ENCODE measurements at regions not wholly inside any gene's neighbourhood (a gene's known extent, or its start where the extent isn't known, plus 50 kb on each side); places are given as distances from the start of the nearest gene placed in this dataset.

- TF ChIP-seq CTCF (conservative IDR thresholded peaks at IDR 0.05) (no peak), ZFX (IDR thresholded peaks at IDR 0.05) (no peak)
These were observed 136.7 kb upstream of the DAZL start for GRCh38 chr3:16741890-16742289.

DNA sequence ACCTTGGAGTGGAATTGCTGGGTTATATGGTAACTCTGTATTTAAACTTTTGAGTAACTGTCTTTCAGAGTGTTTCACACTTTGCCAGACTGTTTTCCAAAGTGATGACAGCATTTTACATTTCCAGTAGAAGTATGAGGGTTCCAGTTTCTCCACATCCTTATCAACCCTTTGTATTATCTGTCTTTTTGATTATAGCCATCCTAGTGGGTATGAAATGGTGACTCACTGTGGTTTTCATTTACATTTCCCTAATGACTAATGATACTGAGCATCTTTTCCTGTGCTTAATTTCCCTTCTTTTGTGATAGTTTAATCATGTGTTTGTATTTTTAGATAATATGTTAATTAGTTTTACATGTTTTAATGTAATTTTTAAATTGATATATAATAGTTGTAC is 138.1 kb upstream of the DAZL start:
- TF ChIP-seq CTCF (conservative IDR thresholded peaks at IDR 0.05), result no peak
- TF ChIP-seq ZFX (IDR thresholded peaks at IDR 0.05), result no peak
- no peak overlapping the region for H3K27ac ChIP-seq

More at GRCh38 chr3:16741890-16742289, 136.7 kb upstream of the DAZL start:
- no peak overlapping the region for H3K27ac ChIP-seq

DNA sequence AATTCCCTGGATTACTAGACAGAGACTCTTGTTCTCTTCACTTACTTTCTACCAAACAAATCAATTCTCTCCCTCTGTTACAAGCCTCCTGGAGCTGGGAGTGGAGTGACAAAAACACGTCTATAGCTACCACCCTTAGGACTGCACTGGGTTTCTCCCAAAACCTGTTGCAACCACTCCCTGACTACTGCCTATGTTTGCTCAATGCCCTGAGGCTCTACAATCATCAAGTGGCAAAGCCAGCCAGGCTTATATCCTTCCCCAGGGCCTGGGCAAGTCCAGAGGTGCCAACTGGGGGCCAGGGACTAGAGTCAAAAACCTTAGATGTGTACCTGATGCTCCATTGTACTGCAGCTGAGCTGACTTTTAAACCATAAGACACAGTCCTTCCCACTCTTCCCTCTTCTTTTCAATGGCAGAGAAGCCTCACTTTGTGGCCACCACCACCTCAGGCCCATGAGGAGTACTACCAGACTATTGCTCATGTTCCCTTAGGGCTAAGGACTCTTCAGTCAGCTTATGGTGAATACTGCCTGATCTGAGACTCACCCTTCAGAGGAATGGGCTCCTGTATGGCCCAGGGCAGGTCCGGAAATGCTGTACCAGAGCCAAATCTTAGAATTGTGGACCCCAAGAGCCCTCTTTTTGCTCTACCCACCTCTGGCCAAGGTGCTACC is 125.4 kb upstream of the PLCL2 start:
- TF ChIP-seq ZFX (IDR thresholded peaks at IDR 0.05) (no peak), CTCF (conservative IDR thresholded peaks at IDR 0.05) (no peak)
- no peak overlapping the region for H3K27ac ChIP-seq

DNA sequence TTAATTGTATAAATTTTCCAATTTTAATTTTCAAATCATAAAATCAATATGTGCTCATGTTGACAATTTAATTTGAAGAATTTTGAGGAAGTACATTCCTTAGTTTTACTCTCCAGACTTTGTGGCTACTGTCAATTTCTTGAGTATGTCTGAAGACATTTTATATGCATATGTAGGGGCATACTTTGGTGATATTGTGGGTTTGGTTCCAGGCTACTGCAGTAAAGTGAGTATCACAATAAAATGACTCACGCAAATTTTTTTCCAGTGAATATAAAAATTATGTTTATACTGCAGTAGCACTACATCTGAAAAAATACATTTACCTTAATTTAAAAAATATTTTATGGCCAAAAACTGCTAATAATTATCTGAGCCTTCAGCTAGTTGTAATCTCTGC is 123.2 kb upstream of the PLCL2 start:
- no peak for TF ChIP-seq CTCF (conservative IDR thresholded peaks at IDR 0.05)
- TF ChIP-seq ZFX (IDR thresholded peaks at IDR 0.05), result no peak
- no peak overlapping the region for H3K27ac ChIP-seq

- TF ChIP-seq ZFX (IDR thresholded peaks at IDR 0.05), result no peak
- no peak for TF ChIP-seq CTCF (conservative IDR thresholded peaks at IDR 0.05)
- no peak overlapping the region for H3K27ac ChIP-seq
These were observed 119.1 kb upstream of the PLCL2 start for GRCh38 chr3:16765661-16766060.

- no peak overlapping the region for H3K27ac ChIP-seq
- TF ChIP-seq ZFX (IDR thresholded peaks at IDR 0.05) (no peak), CTCF (conservative IDR thresholded peaks at IDR 0.05) (no peak)
These were observed 117.7 kb upstream of the PLCL2 start for GRCh38 chr3:16767006-16767405.

DNA sequence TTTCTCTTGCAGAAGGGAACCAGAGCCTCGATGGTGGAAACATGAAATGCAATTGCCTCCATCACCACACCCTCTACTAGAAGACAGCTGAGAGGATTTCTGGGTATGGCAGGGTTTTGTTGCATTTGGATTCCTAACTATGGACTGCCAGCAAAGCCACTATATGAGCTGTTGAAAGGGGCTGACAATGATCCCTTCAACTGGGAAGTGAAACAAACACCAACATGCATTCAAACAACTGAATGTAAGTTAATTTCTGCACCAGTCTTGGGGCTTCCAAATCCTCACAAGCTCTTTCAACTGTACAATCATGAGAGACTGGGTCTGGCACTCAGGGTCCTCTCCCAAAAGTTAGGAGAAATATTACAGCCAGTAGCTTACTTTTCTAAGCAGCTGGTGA is 116.7 kb upstream of the PLCL2 start:
- H3K27ac ChIP-seq, result no peak overlapping the region
- TF ChIP-seq ZFX (IDR thresholded peaks at IDR 0.05) (no peak), CTCF (conservative IDR thresholded peaks at IDR 0.05) (no peak)
